CD8-positive, alpha-beta memory T cell (primary cell): ENCODE measurements at regions not wholly inside any gene's neighbourhood (a gene's known extent, or its start where the extent isn't known, plus 50 kb on each side); places are given as distances from the start of the nearest gene placed in this dataset.

Experiments used
- CTCF ChIA-PET: fragments of 350-600 bp; sonication (Branson Sonifier 250); formaldehyde crosslinking; loops from one replicate; lab custom pipeline; 2021; ENCODE audit warnings: antibody characterized with exemption; lab: Charles Lee
- POLR2A ChIA-PET: fragments of 350-600 bp; sonication (Branson Sonifier 250); formaldehyde crosslinking; loops from one replicate; lab custom pipeline; 2021; ENCODE audit warnings: antibody characterized with exemption; lab: Charles Lee
- DNase-seq, 5 donors: peaks; one replicate each; pipeline versions ENCODE4 v3.0.0 to v3.0.0-alpha.2; 2020 to 2022; ENCODE audit warnings: mixed read lengths in 1 of 5
- H3K27ac ChIP-seq: one replicate; pipeline ENCODE4 v1.7.0; 2013; ENCODE audit warnings: low read depth, mild to moderate bottlenecking, low read length, moderate library complexity
- H3K27me3 ChIP-seq: 2 replicates; pipeline ENCODE4 v1.7.0; 2013; ENCODE audit warnings: low read length, mild to moderate bottlenecking; ENCODE audit not compliant: insufficient read depth, poor library complexity, severe bottlenecking
- H3K36me3 ChIP-seq: 2 replicates; pipeline ENCODE4 v1.7.0; 2013; ENCODE audit warnings: mild to moderate bottlenecking, low read length, moderate library complexity; ENCODE audit not compliant: insufficient read depth
- H3K4me1 ChIP-seq: 2 replicates; pipeline ENCODE4 v1.7.0; 2013; ENCODE audit warnings: mild to moderate bottlenecking, low read length, moderate library complexity; ENCODE audit not compliant: insufficient read depth
- H3K4me3 ChIP-seq: 2 replicates; pipeline ENCODE4 v1.7.0; 2013; ENCODE audit warnings: mild to moderate bottlenecking, low read length
- H3K9me3 ChIP-seq: 2 replicates; pipeline ENCODE4 v1.7.0; 2013; ENCODE audit warnings: mild to moderate bottlenecking, low read length
- H3K27ac Mint-ChIP-seq, 8 donors: one replicate each; pipeline ENCODE4 v1.8.0; 2020 to 2021; ENCODE audit warnings: mixed read lengths in 8 of 8, mild to moderate bottlenecking in 6 of 8, inconsistent platforms in 3 of 8, moderate library complexity in 3 of 8
- H3K27me3 Mint-ChIP-seq, 2 donors: one replicate each; pipeline ENCODE4 v1.8.0; 2020 to 2021; ENCODE audit warnings: mixed read lengths in 2 of 2, mild to moderate bottlenecking in 1 of 2, moderate library complexity in 1 of 2
- H3K36me3 Mint-ChIP-seq, 3 donors: one replicate each; pipeline ENCODE4 v1.8.0; 2020 to 2021; ENCODE audit warnings: mixed read lengths in 3 of 3, inconsistent platforms in 1 of 3, mild to moderate bottlenecking in 1 of 3
- H3K4me1 Mint-ChIP-seq, 3 donors: one replicate each; pipeline ENCODE4 v1.8.0; 2020 to 2021; ENCODE audit warnings: mixed read lengths in 3 of 3, inconsistent platforms in 1 of 3, mild to moderate bottlenecking in 1 of 3
- H3K4me3 Mint-ChIP-seq, 7 donors: one replicate each; pipeline ENCODE4 v1.8.0; 2020 to 2021; ENCODE audit warnings: mixed read lengths in 7 of 7, mild to moderate bottlenecking in 6 of 7, moderate library complexity in 4 of 7, inconsistent platforms in 2 of 7
- H3K9me3 Mint-ChIP-seq, 5 donors: one replicate each; pipeline ENCODE4 v1.8.0; 2020 to 2022; ENCODE audit warnings: mixed read lengths in 5 of 5, mild to moderate bottlenecking in 3 of 5, moderate library complexity in 2 of 5, inconsistent platforms in 1 of 5

DNA sequence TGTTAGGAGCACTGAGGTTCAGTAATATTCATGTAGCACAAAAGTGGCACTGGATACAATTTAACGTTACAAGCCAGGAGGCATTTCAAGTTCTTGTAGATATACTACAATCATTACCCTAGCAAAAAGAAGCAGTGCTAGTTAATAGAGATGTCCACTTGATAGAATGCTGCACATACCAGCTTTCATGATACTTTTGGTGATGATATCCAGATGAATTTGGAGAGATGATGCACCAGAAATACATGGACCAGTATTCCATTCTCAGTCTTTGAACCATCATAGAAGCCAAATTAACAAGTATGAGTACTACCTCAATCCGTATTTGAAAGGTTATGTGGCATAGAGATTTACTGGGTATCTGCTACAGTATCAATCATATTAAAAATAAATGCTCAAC lies 421.0 kb upstream of the MAGEB18 start:
- ChIA-PET CTCF (no interaction called here), POLR2A (no interaction called here)
- Mint-ChIP-seq H3K9me3 (peaks cover 0 to 5% (median 0%) of the 10 kb centered on the region in 5 donors), H3K36me3 (no peaks in the 10 kb centered on the region), H3K4me3 (no peak overlapping the region), H3K27me3 (no peaks in the 10 kb centered on the region), H3K27ac (no peak overlapping the region), H3K4me1 (no peaks in the 10 kb centered on the region)
- no peaks in the 10 kb centered on the region for H3K27me3 ChIP-seq
- no peak for DNase-seq
- H3K9me3 ChIP-seq = no peaks in the 10 kb centered on the region
- no peaks in the 10 kb centered on the region for H3K36me3 ChIP-seq
- no peak overlapping the region for H3K4me3 ChIP-seq
- no peak overlapping the region for H3K27ac ChIP-seq
- H3K4me1 ChIP-seq = no peaks in the 10 kb centered on the region

DNA sequence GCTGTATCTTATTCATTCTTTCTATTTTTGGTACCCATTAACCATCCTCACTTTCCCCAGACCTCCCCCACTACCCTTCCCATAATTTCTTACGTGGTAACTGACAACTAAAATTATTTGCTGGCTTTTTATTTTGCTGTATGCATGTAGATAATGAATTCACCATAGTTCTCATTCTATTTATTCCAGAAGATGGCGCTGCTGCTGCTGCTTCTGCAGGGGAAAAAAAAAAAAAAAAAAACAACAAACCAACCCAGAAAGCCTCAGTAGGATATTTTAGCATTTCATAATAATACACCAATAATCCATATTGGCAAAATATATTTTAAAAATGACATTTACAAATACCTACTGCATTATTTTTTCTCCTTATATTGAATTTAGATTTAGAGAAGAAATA lies 416.6 kb upstream of the MAGEB18 start:
- ChIA-PET POLR2A (no interaction called here), CTCF (no interaction called here)
- Mint-ChIP-seq H3K27me3 (no peaks in the 10 kb centered on the region), H3K4me3 (no peak overlapping the region), H3K27ac (no peak overlapping the region), H3K9me3 (peaks cover 0 to 3% (median 2%) of the 10 kb centered on the region in 5 donors), H3K36me3 (no peaks in the 10 kb centered on the region), H3K4me1 (no peaks in the 10 kb centered on the region)
- Histone ChIP-seq H3K36me3 (no peaks in the 10 kb centered on the region), H3K4me3 (no peak overlapping the region), H3K9me3 (no peaks in the 10 kb centered on the region), H3K4me1 (no peaks in the 10 kb centered on the region), H3K27ac (no peak overlapping the region), H3K27me3 (no peaks in the 10 kb centered on the region)
- no peak for DNase-seq

DNA sequence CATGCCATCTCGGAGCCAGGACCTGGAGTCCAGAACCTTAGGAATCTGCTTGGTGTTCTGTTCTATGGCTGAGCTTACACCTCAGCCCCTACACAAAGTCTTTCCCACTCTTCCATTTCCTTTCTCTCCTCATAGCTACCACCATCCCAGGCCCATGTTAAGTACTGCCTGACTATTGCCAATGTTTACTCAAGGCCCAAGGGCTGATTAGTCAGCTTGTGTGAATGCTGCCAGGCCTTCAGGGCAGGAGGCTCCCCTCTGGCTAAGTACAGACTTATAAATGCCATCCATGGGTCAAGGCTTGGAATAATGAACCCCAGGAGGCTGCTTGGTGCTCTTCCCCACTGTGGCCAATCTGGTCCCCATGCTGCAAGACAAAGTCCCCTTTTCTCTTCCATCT lies 411.6 kb upstream of the MAGEB18 start:
- Mint-ChIP-seq H3K36me3 (no peaks in the 10 kb centered on the region), H3K4me1 (no peaks in the 10 kb centered on the region), H3K9me3 (peaks cover 0 to 8% (median 4%) of the 10 kb centered on the region in 5 donors), H3K27me3 (peaks cover 0 to 2% of the 10 kb centered on the region in 2 donors), H3K4me3 (no peak overlapping the region), H3K27ac (no peak overlapping the region)
- H3K27ac ChIP-seq = no peak overlapping the region
- CTCF ChIA-PET = no interaction called here
- POLR2A ChIA-PET = no interaction called here
- H3K9me3 ChIP-seq = no peaks in the 10 kb centered on the region
- no peaks in the 10 kb centered on the region for H3K4me1 ChIP-seq
- H3K36me3 ChIP-seq = no peaks in the 10 kb centered on the region
- no peaks in the 10 kb centered on the region for H3K27me3 ChIP-seq
- DNase-seq = no peak
- H3K4me3 ChIP-seq = no peak overlapping the region

GRCh38 chrX:25733148-25733547 lies 405.0 kb upstream of the MAGEB18 start:
- Histone ChIP-seq H3K27ac (no peak overlapping the region), H3K4me3 (no peak overlapping the region), H3K27me3 (no peaks in the 10 kb centered on the region), H3K36me3 (no peaks in the 10 kb centered on the region), H3K9me3 (no peaks in the 10 kb centered on the region), H3K4me1 (no peaks in the 10 kb centered on the region)
- H3K27ac Mint-ChIP-seq = no peak overlapping the region
- H3K36me3 Mint-ChIP-seq = no peaks in the 10 kb centered on the region
- no peak for DNase-seq
- peaks cover 0 to 2% of the 10 kb centered on the region in 2 donors for H3K27me3 Mint-ChIP-seq
- POLR2A ChIA-PET = no interaction called here
- peaks cover 0 to 7% (median 4%) of the 10 kb centered on the region in 5 donors for H3K9me3 Mint-ChIP-seq
- no peak overlapping the region for H3K4me3 Mint-ChIP-seq
- CTCF ChIA-PET = no interaction called here
- no peaks in the 10 kb centered on the region for H3K4me1 Mint-ChIP-seq

- ChIA-PET POLR2A (no interaction called here), CTCF (no interaction called here)
- Mint-ChIP-seq H3K4me1 (no peaks in the 10 kb centered on the region), H3K36me3 (no peaks in the 10 kb centered on the region), H3K27me3 (no peaks in the 10 kb centered on the region), H3K9me3 (peaks cover 0 to 2% (median 0%) of the 10 kb centered on the region in 5 donors), H3K4me3 (no peak overlapping the region), H3K27ac (no peak overlapping the region)
- H3K4me1 ChIP-seq = no peaks in the 10 kb centered on the region
- DNase-seq = no peak
- no peaks in the 10 kb centered on the region for H3K27me3 ChIP-seq
- no peaks in the 10 kb centered on the region for H3K36me3 ChIP-seq
- H3K27ac ChIP-seq = no peak overlapping the region
- H3K4me3 ChIP-seq = no peak overlapping the region
- no peaks in the 10 kb centered on the region for H3K9me3 ChIP-seq
These were observed 400.6 kb upstream of the MAGEB18 start for GRCh38 chrX:25737540-25737939.

- no peak overlapping the region for H3K4me3 ChIP-seq
- no peak for DNase-seq
- POLR2A ChIA-PET = no interaction called here
- no peaks in the 10 kb centered on the region for H3K36me3 Mint-ChIP-seq
- H3K27me3 ChIP-seq = no peaks in the 10 kb centered on the region
- no peaks in the 10 kb centered on the region for H3K4me1 Mint-ChIP-seq
- CTCF ChIA-PET = no interaction called here
- H3K9me3 ChIP-seq = no peaks in the 10 kb centered on the region
- no peak overlapping the region for H3K4me3 Mint-ChIP-seq
- no peaks in the 10 kb centered on the region for H3K27me3 Mint-ChIP-seq
- H3K4me1 ChIP-seq = no peaks in the 10 kb centered on the region
- no peaks in the 10 kb centered on the region for H3K36me3 ChIP-seq
- H3K27ac Mint-ChIP-seq = no peak overlapping the region
- no peak overlapping the region for H3K27ac ChIP-seq
- peaks cover 0 to 3% (median 0%) of the 10 kb centered on the region in 5 donors for H3K9me3 Mint-ChIP-seq
These were observed 395.8 kb upstream of the MAGEB18 start for GRCh38 chrX:25742334-25742733.

DNA sequence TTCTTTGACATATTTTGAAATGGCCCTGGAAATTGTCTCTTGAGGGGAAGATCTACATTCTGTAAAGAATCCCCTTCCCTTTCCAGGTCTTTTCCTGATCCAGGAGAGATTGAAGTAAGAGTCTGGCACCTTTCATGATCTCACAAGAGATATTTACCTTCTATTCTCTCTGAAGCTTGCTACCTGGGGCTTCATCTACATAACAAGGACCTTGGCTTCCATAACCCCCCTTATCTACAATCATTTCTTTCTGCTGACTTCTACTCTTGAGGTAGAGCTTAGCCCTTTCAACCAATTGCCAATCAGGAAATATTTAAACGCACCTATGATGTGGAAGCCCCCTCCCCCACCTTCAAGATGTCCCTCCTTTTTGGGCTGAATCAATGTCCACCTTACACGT lies 383.7 kb upstream of the MAGEB18 start:
- Histone ChIP-seq H3K27me3 (no peaks in the 10 kb centered on the region), H3K36me3 (no peaks in the 10 kb centered on the region), H3K4me1 (no peaks in the 10 kb centered on the region), H3K27ac (no peak overlapping the region), H3K9me3 (no peaks in the 10 kb centered on the region), H3K4me3 (no peak overlapping the region)
- no peak overlapping the region for H3K27ac Mint-ChIP-seq
- H3K4me3 Mint-ChIP-seq = no peak overlapping the region
- no peaks in the 10 kb centered on the region for H3K27me3 Mint-ChIP-seq
- CTCF ChIA-PET = no interaction called here
- POLR2A ChIA-PET = no interaction called here
- H3K4me1 Mint-ChIP-seq = no peaks in the 10 kb centered on the region
- H3K36me3 Mint-ChIP-seq = no peaks in the 10 kb centered on the region
- peaks cover 0 to 7% (median 3%) of the 10 kb centered on the region in 5 donors for H3K9me3 Mint-ChIP-seq
- no peak for DNase-seq

DNA sequence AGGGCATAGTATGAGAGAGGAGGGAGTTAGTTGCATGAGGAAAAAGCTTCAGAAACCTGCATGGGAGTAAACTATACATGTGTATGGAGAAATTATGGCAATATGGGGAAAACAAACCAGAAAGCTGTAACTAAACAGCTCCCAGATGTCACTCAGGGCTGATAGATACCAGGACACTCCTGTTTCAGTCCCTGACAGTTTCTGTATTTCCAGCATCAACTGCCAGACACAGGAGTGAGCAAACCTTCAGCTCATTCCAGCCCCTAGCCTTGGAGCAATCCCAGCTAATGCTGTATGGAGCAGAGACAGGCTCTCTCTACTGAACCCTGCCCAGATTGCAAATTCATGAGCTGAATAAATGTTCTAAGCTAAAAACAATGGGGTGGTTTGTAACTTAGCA lies 382.9 kb upstream of the MAGEB18 start:
- no peaks in the 10 kb centered on the region for H3K4me1 ChIP-seq
- H3K27me3 Mint-ChIP-seq = no peaks in the 10 kb centered on the region
- no peak overlapping the region for H3K4me3 Mint-ChIP-seq
- no peaks in the 10 kb centered on the region for H3K4me1 Mint-ChIP-seq
- ChIA-PET POLR2A (no interaction called here), CTCF (no interaction called here)
- H3K27me3 ChIP-seq = no peaks in the 10 kb centered on the region
- H3K9me3 Mint-ChIP-seq = peaks cover 0 to 4% (median 3%) of the 10 kb centered on the region in 5 donors
- no peak overlapping the region for H3K27ac ChIP-seq
- H3K36me3 Mint-ChIP-seq = no peaks in the 10 kb centered on the region
- DNase-seq = no peak
- H3K36me3 ChIP-seq = no peaks in the 10 kb centered on the region
- no peaks in the 10 kb centered on the region for H3K9me3 ChIP-seq
- H3K27ac Mint-ChIP-seq = no peak overlapping the region
- H3K4me3 ChIP-seq = no peak overlapping the region

DNA sequence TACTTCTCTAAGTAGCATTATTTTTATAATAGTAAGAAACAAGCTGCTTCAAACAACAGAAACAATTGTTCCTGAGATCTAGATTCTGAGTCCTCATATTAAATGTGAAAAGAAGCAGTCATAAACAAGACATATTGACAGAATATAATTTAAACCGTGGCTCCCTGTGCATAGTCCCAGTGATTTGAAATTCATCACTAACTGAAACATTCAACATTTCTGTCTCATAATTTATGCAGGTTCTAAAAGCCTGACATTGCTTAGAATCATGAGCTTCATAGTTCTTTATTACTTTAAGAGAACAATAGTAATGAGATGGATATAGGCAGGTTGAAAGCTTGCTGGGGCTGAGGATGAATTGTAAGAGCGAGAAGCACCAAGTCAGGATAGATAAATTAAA lies 375.5 kb upstream of the MAGEB18 start:
- no peak for DNase-seq
- H3K27ac ChIP-seq = no peak overlapping the region
- H3K4me3 ChIP-seq = no peak overlapping the region
- no peaks in the 10 kb centered on the region for H3K4me1 Mint-ChIP-seq
- H3K4me1 ChIP-seq = no peaks in the 10 kb centered on the region
- no peaks in the 10 kb centered on the region for H3K9me3 ChIP-seq
- H3K36me3 Mint-ChIP-seq = no peaks in the 10 kb centered on the region
- no peak overlapping the region for H3K4me3 Mint-ChIP-seq
- no peak overlapping the region for H3K27ac Mint-ChIP-seq
- no peaks in the 10 kb centered on the region for H3K27me3 ChIP-seq
- H3K27me3 Mint-ChIP-seq = no peaks in the 10 kb centered on the region
- POLR2A ChIA-PET = no interaction called here
- CTCF ChIA-PET = no interaction called here
- peaks cover 0 to 3% (median 2%) of the 10 kb centered on the region in 5 donors for H3K9me3 Mint-ChIP-seq
- no peaks in the 10 kb centered on the region for H3K36me3 ChIP-seq
